Embryonic facial prominence (tissue), 1 donor: ENCODE measurements at regions not wholly inside any gene's neighbourhood (a gene's known extent, or its start where the extent isn't known, plus 50 kb on each side); places are given as distances from the start of the nearest gene placed in this dataset.

Source experiments
- DNase-seq: peaks from one replicate; pipeline ENCODE4 v3.0.0-alpha.2; 2016; ENCODE audit errors: extremely low spot score

GRCh38 chr10:28811639-28812349 lies 134.5 kb downstream of the BAMBI start:
- no peak for DNase-seq

GRCh38 chr10:28812384-28813372 lies 135.4 kb downstream of the BAMBI start:
- DNase-seq, result no peak

- DNase-seq, result no peak
Observed at GRCh38 chr10:28815681-28816080, 138.4 kb downstream of the BAMBI start.

- no peak for DNase-seq
Observed at GRCh38 chr10:28822719-28823464, 145.6 kb downstream of the BAMBI start.

GRCh38 chr10:28823501-28824075 lies 146.3 kb downstream of the BAMBI start:
- DNase-seq, result no peak

- no peak for DNase-seq
Observed at GRCh38 chr10:28833313-28833712, 156.0 kb downstream of the BAMBI start.

- no peak for DNase-seq
Observed at GRCh38 chr10:28836435-28836743, 159.1 kb downstream of the BAMBI start.

- DNase-seq, result no peak
Observed at GRCh38 chr10:28837613-28838390, 160.5 kb downstream of the BAMBI start.

GRCh38 chr10:28838908-28839307 lies 161.6 kb downstream of the BAMBI start:
- no peak for DNase-seq

GRCh38 chr10:28839600-28840007 lies 162.3 kb downstream of the BAMBI start:
- DNase-seq, result no peak

DNA sequence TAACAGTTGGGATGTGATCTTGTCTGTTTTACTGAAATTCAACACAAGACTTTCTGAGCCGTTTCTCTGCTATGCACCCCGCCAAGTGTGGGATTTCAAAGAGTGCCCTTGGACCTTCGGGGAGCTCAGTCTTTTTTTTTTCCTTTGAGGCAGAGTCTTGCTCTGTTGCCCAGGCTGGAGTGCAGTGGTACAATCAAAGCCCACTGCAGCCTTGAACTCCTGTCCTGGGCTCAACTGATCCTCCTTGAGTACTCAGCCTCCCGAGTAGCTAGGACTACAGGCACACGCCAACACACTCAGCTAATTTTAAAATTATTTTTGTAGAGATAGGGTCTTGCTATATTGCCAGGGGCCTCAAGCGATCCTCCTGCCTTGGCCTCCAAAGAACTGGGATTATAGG lies 162.9 kb downstream of the BAMBI start:
- no peak for DNase-seq

DNA sequence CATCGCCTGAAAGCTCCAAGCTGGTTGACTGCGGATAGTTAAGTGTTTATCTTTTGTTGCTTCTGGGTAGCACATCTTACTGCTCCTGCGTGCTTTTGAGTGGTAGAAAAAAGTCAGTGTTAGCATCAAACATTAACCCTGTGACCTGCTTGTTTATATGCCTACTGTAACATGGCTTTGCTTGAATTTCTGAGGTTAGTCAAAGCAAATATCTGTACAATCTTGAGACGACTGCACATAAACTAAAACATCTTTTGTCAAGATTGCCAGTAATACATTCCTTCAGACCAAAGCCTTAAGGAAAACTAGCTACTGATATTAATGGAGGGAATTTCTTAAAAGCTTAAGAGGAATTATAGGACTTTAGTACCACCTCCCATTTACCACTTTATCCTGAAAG lies 163.7 kb downstream of the BAMBI start:
- DNase-seq, result no peak

- no peak for DNase-seq
Observed at GRCh38 chr10:28841625-28842024, 164.3 kb downstream of the BAMBI start.

GRCh38 chr10:28842321-28842720 lies 165.0 kb downstream of the BAMBI start:
- no peak for DNase-seq

DNA sequence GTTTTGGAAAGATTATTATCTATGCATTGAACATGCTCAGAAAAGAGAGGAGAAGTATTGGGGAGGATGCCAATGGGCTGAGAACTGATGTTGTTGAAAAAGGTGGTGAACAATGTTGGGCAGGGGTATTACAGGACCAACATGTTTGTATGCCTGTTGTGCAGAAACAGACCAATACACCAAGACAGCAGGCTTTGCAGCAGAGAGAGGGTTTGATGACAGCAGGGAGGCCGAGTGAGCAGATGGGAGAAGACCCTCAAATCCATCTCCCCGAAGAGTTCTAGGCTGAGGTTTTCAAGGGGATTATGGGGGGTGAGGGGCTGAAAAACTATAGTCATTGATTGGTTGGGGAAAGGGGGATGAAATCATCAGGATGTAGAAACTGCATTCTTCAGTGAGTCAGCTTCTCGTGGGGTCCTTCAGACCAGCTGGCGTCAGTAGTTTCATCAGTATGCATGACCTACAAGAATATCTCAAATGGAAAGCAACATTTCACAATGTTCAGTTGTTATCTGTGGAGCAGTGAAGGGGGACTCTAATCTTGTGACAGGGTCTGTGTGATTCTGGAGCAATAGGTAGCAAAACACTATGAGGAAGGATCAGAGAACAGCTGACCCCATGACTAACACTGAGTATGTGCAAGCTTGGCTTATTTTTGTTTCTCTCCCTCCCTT lies 167.8 kb downstream of the BAMBI start:
- DNase-seq, result no peak

DNA sequence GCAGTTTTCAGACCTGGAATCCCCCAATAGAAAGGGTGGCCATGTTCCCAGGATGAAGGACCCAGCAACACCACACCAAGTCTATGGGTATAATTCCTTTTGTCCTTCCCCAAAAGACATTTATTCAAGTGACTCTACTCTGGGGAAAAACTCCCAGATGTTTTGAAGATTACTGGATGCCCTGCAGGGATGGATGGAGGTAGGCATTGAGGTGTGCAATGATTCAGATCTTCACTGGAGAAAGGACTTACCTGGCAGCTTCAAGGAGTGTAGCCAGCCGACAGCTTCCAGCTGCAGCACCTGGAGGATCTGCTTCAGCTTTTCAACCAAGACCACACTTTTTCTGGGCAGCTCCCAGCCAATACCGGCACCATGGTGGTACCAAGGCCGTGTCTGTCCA lies 172.0 kb downstream of the BAMBI start:
- no peak for DNase-seq

- no peak for DNase-seq
Observed at GRCh38 chr10:28849821-28850220, 172.5 kb downstream of the BAMBI start.

GRCh38 chr10:28850784-28851183 lies 173.5 kb downstream of the BAMBI start:
- no peak for DNase-seq

DNA sequence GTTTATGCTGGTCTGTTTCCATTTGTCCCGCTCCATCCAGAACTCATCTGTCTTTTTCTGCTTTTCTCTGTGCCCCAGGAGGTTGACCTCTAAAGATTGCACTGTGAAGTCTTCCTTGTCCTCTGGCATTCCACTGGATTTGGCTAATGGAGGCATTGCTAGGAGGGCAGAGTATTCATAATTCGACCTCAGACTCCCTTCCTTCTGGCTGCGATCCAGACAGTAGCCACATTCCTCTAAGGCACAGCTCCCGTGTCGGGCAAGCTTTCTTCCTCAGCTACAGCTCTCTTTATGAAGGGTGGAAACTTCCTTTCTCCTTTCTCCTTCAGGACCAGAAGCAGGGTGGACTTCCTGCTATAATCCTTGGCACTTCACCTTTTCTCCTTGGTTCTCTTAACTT lies 175.9 kb downstream of the BAMBI start:
- DNase-seq, result no peak

DNA sequence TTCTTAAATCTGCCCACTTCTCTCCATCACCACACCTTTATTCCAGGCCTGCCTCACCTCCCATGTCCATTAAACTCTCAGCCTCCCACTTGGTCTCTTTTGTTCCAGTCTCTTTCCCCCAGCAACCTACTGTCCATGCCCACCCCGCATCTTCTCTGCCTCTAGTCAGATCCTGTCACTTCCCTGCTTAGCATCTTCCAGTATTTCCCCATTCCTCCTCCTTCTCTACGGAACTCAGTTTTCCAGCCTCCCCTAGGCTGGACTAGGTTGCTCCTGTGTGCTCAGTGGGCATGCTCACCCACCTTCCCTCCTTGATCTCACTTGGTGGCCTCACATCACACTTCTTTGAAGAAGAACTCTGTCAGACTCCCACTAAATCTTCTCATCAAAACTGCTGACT lies 179.8 kb downstream of the BAMBI start:
- DNase-seq, result no peak

GRCh38 chr10:28858646-28859045 lies 181.3 kb downstream of the BAMBI start:
- no peak for DNase-seq
